RWPE1 (cell line): ENCODE measurements at regions not wholly inside any gene's neighbourhood (a gene's known extent, or its start where the extent isn't known, plus 50 kb on each side); places are given as distances from the start of the nearest gene placed in this dataset.

Source experiments
- CTCF ChIA-PET: fragments of 350-600 bp; sonication (Branson Sonifier 250); formaldehyde crosslinking; extraction: SDS; loops from one replicate; lab custom pipeline; 2021; lab: Yijun Ruan, JAX
- POLR2A ChIA-PET: fragments of 400-600 bp; formaldehyde crosslinking; extraction: SDS; loops from one replicate; lab custom pipeline; 2020; ENCODE audit warnings: antibody characterized with exemption; ENCODE audit not compliant: low non-redundant PET; lab: Yijun Ruan, JAX
- DNase-seq: peaks from one replicate; pipeline ENCODE4 v3.0.0; 2012; ENCODE audit warnings: low spot score
- H3K27ac ChIP-seq: fragments of 450-650 bp; 2 replicates; pipeline ENCODE4 v1.5.1; 2017
- CTCF ChIP-seq: fragments of 450-650 bp; conservative IDR thresholded peaks from 2 replicates; pipeline ENCODE4 v1.5.1; 2017; ENCODE audit warnings: low read depth, mild to moderate bottlenecking

- no peak for DNase-seq
- TF ChIP-seq CTCF: no peak
- ChIA-PET POLR2A (no interaction called here), CTCF (interaction anchor here (1.5 kb wide), 1 partner anchor 8 kb away, joined by 3 read pairs; no protein-coding TSS in a partner anchor)
- H3K27ac ChIP-seq: no peak overlapping the region
These were observed 79.7 kb upstream of the SLC2A1 start for GRCh38 chr1:43038232-43038935.

GRCh38 chr1:43037466-43037865, 78.8 kb upstream of the SLC2A1 start:
- TF ChIP-seq CTCF: no peak
- no peak for DNase-seq
- no peak overlapping the region for H3K27ac ChIP-seq
- POLR2A ChIA-PET: no interaction called here
- CTCF ChIA-PET: no interaction called here

- CTCF ChIA-PET: no interaction called here
- TF ChIP-seq CTCF: no peak
- no peak overlapping the region for H3K27ac ChIP-seq
- DNase-seq: no peak
- POLR2A ChIA-PET: no interaction called here
These were observed 78.3 kb upstream of the SLC2A1 start for GRCh38 chr1:43036932-43037331.

- DNase-seq: no peak
- POLR2A ChIA-PET: no interaction called here
- CTCF ChIA-PET: interaction anchor here (0.7 kb wide), 1 partner anchor 81 kb away, joined by 3 read pairs; no protein-coding TSS in a partner anchor
- H3K27ac ChIP-seq: 0 out of 2 replicates have a peak overlapping the region, but pooled peaks have one; percentile 3
- no peak for TF ChIP-seq CTCF
These were observed 77.4 kb upstream of the SLC2A1 start for GRCh38 chr1:43035821-43036741.

GRCh38 chr1:43034778-43035177, 76.1 kb upstream of the SLC2A1 start:
- POLR2A ChIA-PET: no interaction called here
- H3K27ac ChIP-seq: no peak overlapping the region
- DNase-seq: no peak
- CTCF ChIA-PET: interaction anchor here (0.7 kb wide), 1 partner anchor 80 kb away, joined by 3 read pairs; no protein-coding TSS in a partner anchor
- no peak for TF ChIP-seq CTCF

- DNase-seq: no peak
- POLR2A ChIA-PET: no interaction called here
- peak overlapping the region; percentile 29; the same call in 1 of the 2 replicates for H3K27ac ChIP-seq
- TF ChIP-seq CTCF: no peak
- CTCF ChIA-PET: no interaction called here
These were observed 75.6 kb upstream of the SLC2A1 start for GRCh38 chr1:43034195-43034658.
